ENCODE measurements at regions not wholly inside any gene's neighbourhood (a gene's known extent, or its start where the extent isn't known, plus 50 kb on each side); places are given as distances from the start of the nearest gene placed in this dataset.
"Not testable (repeated sequence)": the region's sequence is repeated elsewhere in the genome, so short reads cannot be mapped to it uniquely, and the experiment has no call there.

DNA sequence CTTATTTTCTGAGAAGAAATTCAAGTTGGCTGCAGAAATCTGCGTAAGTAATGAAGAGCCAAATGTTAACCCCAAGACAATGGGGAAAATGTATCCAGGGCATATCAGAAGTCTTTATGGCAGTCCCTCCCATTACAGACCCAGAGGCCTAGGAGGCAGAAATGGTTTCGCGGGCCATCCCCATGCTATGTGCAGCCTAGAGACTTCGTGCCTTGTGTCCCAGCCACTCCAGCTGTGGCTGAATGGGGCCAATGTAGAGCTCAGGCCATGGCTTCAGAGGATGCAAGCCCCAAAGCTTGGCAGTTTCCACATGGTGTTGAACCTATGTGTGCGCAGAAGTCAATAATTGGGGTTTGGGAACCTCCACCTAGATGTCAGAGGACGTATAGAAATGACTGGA lies 131.9 kb downstream of the GPR37 start:
- no peak for DNase-seq

DNA sequence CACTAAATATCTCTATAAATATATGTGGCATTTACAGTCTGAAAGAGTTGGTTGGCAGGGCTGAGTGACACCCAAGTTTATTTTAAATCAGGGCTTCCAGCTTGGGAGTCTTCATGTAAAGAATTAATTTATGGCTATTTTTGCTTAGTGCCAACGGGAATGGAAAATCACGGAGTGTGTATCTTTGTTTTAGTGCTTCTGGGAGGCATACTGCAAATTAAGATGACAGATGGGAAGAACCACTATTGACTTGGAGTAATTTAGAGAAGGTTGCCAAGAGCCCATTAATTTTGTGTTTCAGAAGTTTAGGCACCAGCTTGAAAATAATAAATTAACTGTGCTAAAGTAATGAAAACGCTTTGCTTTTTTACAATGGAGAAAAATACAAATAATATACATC lies 135.2 kb downstream of the GPR37 start:
- no peak for DNase-seq

- DNase-seq: no peak
These were observed 146.7 kb downstream of the GPR37 start for GRCh38 chr7:124618871-124619270.

- DNase-seq: not testable (repeated sequence)
These were observed 147.5 kb downstream of the GPR37 start for GRCh38 chr7:124618051-124618450.

DNA sequence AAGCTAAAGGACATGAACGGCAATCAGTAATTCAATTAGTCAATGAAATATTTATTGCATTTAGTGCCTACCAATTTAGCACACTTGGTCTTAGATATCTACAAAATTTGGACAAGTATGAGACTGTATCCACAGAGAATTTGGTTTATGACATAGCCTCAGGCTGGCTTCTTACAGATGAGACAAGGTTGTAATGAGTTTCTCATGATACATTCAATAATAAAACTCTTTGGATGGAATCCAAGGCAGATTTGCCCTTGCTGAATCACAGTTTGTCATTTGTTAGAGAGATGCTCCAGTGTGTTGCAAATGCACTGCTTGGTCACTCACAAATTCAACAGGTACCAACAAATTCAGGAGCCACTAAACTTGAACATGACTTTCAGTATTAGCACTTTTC lies 162.5 kb downstream of the GPR37 start:
- DNase-seq: no peak

- DNase-seq: no peak
These were observed 168.1 kb downstream of the GPR37 start for GRCh38 chr7:124597509-124597908.

DNA sequence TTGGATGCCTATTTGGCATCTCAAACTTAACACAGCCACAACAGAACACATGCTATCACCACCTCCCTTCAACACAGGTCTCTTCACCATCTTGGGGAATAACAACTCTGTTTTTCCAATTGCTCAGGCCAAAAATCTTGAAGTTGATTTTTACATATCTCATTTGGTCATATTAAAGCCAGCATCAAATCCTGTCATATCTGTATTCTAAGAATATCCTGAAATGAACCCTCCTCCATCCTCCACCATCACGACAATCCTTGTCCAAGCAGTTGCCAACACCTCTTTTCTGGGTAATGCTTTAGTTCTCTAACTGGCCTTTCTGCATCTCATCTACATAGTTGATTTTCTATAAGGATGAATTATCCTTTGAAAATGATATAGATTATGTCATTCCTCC lies 168.7 kb downstream of the GPR37 start:
- DNase-seq: no peak

DNA sequence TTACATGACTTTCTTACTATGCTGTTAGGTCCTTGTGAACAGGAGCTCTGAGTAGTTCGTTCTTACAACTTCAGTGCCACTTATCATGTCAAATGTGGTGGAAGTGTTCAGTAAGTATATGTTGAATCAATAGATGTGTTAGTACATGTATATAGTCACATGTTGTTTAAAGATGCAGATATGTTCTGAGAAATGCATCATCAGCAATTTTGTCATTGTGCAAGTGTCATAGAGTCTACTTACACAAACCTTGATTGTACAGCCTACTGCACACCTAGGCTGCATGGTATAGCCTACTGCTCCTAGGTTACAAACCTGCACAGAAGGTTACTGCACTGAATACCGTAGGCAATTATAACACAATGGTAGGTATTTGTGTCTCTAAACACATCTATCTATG lies 174.8 kb downstream of the GPR37 start:
- DNase-seq: no peak

DNA sequence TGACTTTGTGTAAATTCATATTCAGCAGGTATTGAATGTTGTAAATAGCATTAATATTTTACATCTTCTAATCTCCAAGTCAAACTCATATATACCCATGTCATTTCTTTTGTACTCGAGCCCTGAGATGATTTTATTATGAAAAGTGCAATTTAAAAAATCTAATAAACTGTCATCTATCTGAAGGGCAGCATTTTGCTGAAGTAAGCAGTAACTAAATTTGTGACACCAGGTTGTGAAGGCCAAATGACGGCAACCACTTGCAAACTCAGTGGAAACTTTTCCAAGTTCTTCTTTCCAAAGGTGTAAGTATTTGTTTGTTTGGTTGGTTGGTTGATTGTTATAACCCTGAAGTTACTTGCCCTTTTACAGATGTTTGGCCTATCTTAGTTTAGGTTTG lies 188.3 kb downstream of the GPR37 start:
- no peak for DNase-seq

GRCh38 chr7:124575176-124575575 lies 190.4 kb downstream of the GPR37 start:
- no peak for DNase-seq

GRCh38 chr7:124570558-124570957 lies 195.0 kb downstream of the GPR37 start:
- DNase-seq: no peak

DNA sequence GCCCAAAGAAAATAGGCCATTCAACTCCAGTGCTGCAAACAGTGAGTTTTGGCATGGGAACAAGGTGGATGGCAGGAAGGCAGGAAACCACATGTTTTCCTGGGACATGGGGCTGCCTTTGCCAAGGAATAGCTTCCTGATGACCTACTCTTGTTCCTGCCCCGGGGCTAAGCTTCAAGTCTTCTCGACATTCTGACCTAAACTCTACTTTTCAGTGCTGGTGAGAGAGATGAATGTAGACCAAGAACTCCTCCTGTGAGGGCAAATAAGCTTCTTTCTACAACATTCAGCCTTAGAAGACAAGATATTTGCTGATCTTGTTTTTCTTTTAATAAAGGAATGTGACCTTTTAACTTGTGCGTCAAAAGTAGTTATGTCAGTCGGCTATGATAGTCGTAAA lies 199.0 kb downstream of the GPR37 start:
- DNase-seq: no peak

DNA sequence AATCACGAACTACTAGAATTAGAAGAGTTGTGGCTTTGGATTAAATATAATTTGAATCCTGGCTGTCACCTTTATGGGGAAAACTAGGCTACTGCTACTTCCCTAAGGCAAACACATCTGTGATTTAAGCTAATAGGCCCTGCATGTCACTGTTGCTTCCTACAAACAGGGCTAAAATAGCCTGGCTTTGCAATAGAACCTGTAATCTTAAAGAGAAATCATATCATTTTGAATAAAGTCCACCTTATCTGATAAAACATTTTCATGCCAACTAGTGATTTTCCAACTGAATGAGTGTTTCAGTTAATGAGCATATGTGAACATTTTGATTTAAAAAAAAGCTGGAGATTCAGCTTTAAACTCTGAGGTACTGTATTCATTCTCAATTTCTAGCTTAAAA lies 208.0 kb downstream of the GPR37 start:
- no peak for DNase-seq

- no peak for DNase-seq
These were observed 208.5 kb downstream of the GPR37 start for GRCh38 chr7:124557101-124557500.

GRCh38 chr7:124553502-124553901 lies 212.1 kb downstream of the GPR37 start:
- DNase-seq: no peak

DNA sequence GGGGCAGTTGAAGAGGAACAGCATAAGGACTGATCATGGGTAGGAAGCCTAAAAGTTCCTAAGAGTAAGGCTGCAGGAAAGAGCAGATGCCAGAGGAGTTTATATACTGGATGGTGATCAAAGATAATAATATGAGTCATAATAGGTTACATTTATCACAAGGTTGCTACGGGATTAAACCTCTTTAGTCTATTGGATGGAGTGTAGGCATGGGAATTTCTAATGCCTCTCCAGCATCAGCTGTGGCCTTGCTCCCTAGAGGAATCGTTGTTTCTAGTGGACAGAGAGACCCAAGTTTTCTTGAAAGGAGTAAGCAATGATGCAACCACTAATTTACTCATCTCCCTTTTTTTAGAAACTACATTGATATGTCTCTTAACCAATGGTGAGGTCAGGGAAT lies 213.4 kb downstream of the GPR37 start:
- no peak for DNase-seq

- no peak for DNase-seq
These were observed 215.6 kb downstream of the GPR37 start for GRCh38 chr7:124550036-124550435.

GRCh38 chr7:124542476-124542875 lies 223.1 kb downstream of the GPR37 start:
- DNase-seq: no peak

GRCh38 chr7:124536156-124536762 lies 229.3 kb downstream of the GPR37 start:
- DNase-seq: no peak

DNA sequence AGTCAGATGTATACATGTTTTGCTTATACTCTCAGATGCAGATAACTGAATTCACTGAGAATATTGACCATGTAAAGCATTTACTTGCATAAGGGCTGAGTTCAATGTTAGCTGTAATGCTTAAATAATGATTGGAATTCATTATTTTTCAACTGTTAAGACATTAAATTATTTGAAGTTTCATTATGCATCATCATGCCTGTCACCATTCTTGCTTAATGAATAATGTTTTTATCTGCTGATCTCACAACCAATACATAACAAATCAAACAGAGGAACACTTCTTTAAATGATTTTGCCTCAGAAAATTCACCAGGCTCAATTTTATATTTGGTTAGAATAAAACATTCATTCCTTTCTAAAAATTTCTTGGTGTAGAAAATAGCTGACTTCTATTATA lies 233.4 kb downstream of the GPR37 start:
- DNase-seq: no peak

- no peak for DNase-seq
These were observed 248.7 kb downstream of the GPR37 start for GRCh38 chr7:124516911-124517310.

GRCh38 chr7:124515106-124515830 lies 250.3 kb downstream of the GPR37 start:
- DNase-seq: no peak

- no peak for DNase-seq
These were observed 251.1 kb downstream of the GPR37 start for GRCh38 chr7:124514471-124514870.

GRCh38 chr7:124497176-124497575 lies 268.4 kb downstream of the GPR37 start:
- DNase-seq: no peak

- DNase-seq: no peak
These were observed 275.7 kb downstream of the GPR37 start for GRCh38 chr7:124489925-124490324.
